Endodermal cell (in vitro differentiated cells): ENCODE measurements at regions not wholly inside any gene's neighbourhood (a gene's known extent, or its start where the extent isn't known, plus 50 kb on each side); places are given as distances from the start of the nearest gene placed in this dataset.

Source experiments
- DNase-seq: peaks from one replicate; pipeline ENCODE4 v3.0.0-alpha.2; 2017
- H3K27ac ChIP-seq: 2 replicates; pipeline ENCODE4 v1.5.1; 2013; ENCODE audit warnings: mild to moderate bottlenecking, low read depth, low read length, moderate library complexity
- H3K27me3 ChIP-seq: 2 replicates; pipeline ENCODE4 v1.6.1; 2013; ENCODE audit warnings: mild to moderate bottlenecking, low read length, moderate library complexity; ENCODE audit not compliant: insufficient read depth, control insufficient read depth, poor library complexity, severe bottlenecking
- H3K36me3 ChIP-seq: 2 replicates; pipeline ENCODE4 v1.7.0; 2013; ENCODE audit warnings: mild to moderate bottlenecking, low read length, moderate library complexity; ENCODE audit not compliant: control insufficient read depth, insufficient read depth
- H3K4me1 ChIP-seq: one replicate; pipeline ENCODE4 v1.7.0; 2013; ENCODE audit warnings: low read length; ENCODE audit not compliant: control insufficient read depth, insufficient read depth
- H3K4me3 ChIP-seq: 2 replicates; pipeline ENCODE4 v1.5.1; 2013; ENCODE audit warnings: mild to moderate bottlenecking, low read length, moderate library complexity
- H3K9ac ChIP-seq: 2 replicates; pipeline ENCODE4 v1.6.1; 2013; ENCODE audit warnings: mild to moderate bottlenecking, low read length, moderate library complexity; ENCODE audit not compliant: poor library complexity, severe bottlenecking; ENCODE audit errors: extremely low read depth
- H3K9me3 ChIP-seq: 2 replicates; pipeline ENCODE4 v1.6.1; 2013; ENCODE audit warnings: mild to moderate bottlenecking, low read length, moderate library complexity; ENCODE audit not compliant: control insufficient read depth
- H3K27ac Mint-ChIP-seq: 2 replicates; pipeline ENCODE4 v1.8.0; 2020; ENCODE audit warnings: mixed read lengths
- H3K27me3 Mint-ChIP-seq: 2 replicates; pipeline ENCODE4 v1.8.0; 2021; ENCODE audit warnings: mild to moderate bottlenecking, mixed read lengths; ENCODE audit not compliant: insufficient read depth
- H3K36me3 Mint-ChIP-seq: 2 replicates; pipeline ENCODE4 v1.8.0; 2020; ENCODE audit warnings: low read depth, mixed read lengths
- H3K4me1 Mint-ChIP-seq: 2 replicates; pipeline ENCODE4 v1.8.0; 2020; ENCODE audit warnings: mixed read lengths
- H3K4me3 Mint-ChIP-seq: 2 replicates; pipeline ENCODE4 v1.8.0; 2020; ENCODE audit warnings: mild to moderate bottlenecking, moderate library complexity, mixed read lengths
- H3K9me3 Mint-ChIP-seq: 2 replicates; pipeline ENCODE4 v1.8.0; 2020; ENCODE audit warnings: mild to moderate bottlenecking, mixed read lengths
- WGBS, 2 experiments: methylation state at CpG; one replicate each; pipeline versions ENCODE4 v1.1.5 to v1.1.7; 2013; ENCODE audit warnings: missing lambda C conversion rate in 2 of 2, mixed read lengths in 1 of 2; ENCODE audit not compliant: insufficient coverage in 1 of 2, insufficient read length in 1 of 2; 5-methylcytosine and 5-hydroxymethylcytosine counted together
- TF ChIP-seq, protein P1 (sequence below): fragments of 200-600 bp; sonication (generic); conservative IDR thresholded peaks from 2 replicates; pipeline ENCODE4 v1.5.0; 2021; ENCODE audit warnings: antibody characterized with exemption, mild to moderate bottlenecking

DNA sequence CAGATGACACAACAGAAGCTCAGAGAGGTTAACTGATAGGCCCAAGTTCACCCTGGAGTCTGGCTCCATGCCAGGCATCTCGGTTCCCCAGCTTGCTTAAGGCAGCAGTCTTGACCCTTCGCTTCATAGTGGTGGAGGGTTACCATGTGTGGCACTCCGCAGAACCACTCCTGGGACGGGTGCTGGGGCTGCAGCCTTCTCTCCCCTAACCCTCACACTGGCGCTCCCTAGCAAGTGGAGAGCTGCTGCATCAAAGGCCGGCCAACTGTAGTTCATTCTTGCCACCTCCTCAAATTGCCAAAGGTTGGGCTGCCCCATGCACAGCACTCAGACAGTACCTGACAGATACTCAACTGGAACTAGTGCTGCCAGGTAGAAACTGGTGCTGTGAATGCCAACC, 70.2 kb upstream of the KCND3 start:
- Histone ChIP-seq H3K9ac (no peak overlapping the region), H3K9me3 (no peaks in the 10 kb centered on the region), H3K4me3 (no peak overlapping the region), H3K4me1 (no peaks in the 10 kb centered on the region), H3K27me3 (peaks cover 5% of the 10 kb centered on the region), H3K27ac (no peak overlapping the region), H3K36me3 (no peaks in the 10 kb centered on the region)
- 91 to 98% methylated on average over 5 to 6 of the region's 6 CpGs for WGBS, 2 experiments
- peaks cover 11% of the 10 kb centered on the region for H3K9me3 Mint-ChIP-seq
- DNase-seq = no peak
- H3K36me3 Mint-ChIP-seq = no peaks in the 10 kb centered on the region
- no peak overlapping the region for H3K27ac Mint-ChIP-seq
- TF ChIP-seq, protein P1, sequence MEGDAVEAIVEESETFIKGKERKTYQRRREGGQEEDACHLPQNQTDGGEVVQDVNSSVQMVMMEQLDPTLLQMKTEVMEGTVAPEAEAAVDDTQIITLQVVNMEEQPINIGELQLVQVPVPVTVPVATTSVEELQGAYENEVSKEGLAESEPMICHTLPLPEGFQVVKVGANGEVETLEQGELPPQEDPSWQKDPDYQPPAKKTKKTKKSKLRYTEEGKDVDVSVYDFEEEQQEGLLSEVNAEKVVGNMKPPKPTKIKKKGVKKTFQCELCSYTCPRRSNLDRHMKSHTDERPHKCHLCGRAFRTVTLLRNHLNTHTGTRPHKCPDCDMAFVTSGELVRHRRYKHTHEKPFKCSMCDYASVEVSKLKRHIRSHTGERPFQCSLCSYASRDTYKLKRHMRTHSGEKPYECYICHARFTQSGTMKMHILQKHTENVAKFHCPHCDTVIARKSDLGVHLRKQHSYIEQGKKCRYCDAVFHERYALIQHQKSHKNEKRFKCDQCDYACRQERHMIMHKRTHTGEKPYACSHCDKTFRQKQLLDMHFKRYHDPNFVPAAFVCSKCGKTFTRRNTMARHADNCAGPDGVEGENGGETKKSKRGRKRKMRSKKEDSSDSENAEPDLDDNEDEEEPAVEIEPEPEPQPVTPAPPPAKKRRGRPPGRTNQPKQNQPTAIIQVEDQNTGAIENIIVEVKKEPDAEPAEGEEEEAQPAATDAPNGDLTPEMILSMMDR = no peak
- H3K4me1 Mint-ChIP-seq = no peaks in the 10 kb centered on the region
- peaks cover 26% of the 10 kb centered on the region for H3K27me3 Mint-ChIP-seq
- no peak overlapping the region for H3K4me3 Mint-ChIP-seq

DNA sequence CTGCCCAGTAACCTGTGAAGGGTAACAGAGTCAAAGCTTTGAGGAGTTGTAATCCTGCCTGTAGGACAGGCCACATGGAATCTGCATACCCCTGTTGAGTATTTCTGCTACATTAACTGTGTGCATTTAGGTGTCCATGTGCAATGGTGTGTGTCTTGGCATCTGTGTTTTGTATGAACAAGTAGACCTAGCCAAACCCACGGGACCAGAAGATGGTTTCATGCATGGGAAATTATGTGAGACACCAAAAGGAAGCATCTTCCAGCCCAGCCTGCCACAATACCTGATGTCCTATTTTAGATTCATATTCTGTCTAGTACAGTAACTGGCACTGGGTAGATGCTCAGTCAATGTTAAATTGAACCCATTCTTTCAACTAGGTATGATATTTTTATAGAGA, 70.8 kb upstream of the KCND3 start:
- H3K4me1 Mint-ChIP-seq = no peaks in the 10 kb centered on the region
- 86% methylated on average over 1 of the region's 1 CpG; no CpG with 5 or more reads in 1 of the 2 experiments for WGBS, 2 experiments
- H3K4me3 Mint-ChIP-seq = no peak overlapping the region
- no peaks in the 10 kb centered on the region for H3K4me1 ChIP-seq
- TF ChIP-seq, protein P1 = no peak
- H3K4me3 ChIP-seq = no peak overlapping the region
- no peaks in the 10 kb centered on the region for H3K9me3 ChIP-seq
- H3K9ac ChIP-seq = no peak overlapping the region
- no peak overlapping the region for H3K27ac ChIP-seq
- H3K27ac Mint-ChIP-seq = no peak overlapping the region
- no peak for DNase-seq
- no peaks in the 10 kb centered on the region for H3K36me3 Mint-ChIP-seq
- H3K27me3 Mint-ChIP-seq = peaks cover 29% of the 10 kb centered on the region
- H3K36me3 ChIP-seq = no peaks in the 10 kb centered on the region
- peaks cover 11% of the 10 kb centered on the region for H3K9me3 Mint-ChIP-seq
- peaks cover 5% of the 10 kb centered on the region for H3K27me3 ChIP-seq

DNA sequence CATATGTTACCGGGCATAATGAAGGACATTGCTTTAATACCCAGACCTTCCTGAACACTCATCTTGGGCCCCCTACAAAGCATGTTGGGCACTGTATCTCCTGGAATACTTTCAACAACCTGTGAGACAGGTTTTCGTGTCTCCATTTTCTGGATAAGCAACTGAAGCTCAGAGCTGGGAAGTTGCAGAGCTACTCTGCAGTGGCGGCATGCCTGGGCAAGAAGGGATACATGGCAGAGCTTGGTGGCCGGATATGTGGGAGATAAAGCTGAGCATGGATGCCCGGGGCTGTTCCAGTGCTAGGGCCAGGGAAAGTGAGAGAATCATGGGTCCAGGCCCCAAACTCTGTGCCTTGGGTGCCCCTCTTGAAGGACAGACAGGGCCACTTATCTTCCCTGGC, 71.6 kb upstream of the KCND3 start:
- Mint-ChIP-seq H3K4me3 (no peak overlapping the region), H3K36me3 (no peaks in the 10 kb centered on the region), H3K9me3 (peaks cover 11% of the 10 kb centered on the region), H3K27me3 (peaks cover 25% of the 10 kb centered on the region), H3K27ac (no peak overlapping the region), H3K4me1 (no peaks in the 10 kb centered on the region)
- H3K9ac ChIP-seq = no peak overlapping the region
- DNase-seq = no peak
- H3K36me3 ChIP-seq = no peaks in the 10 kb centered on the region
- H3K4me3 ChIP-seq = no peak overlapping the region
- TF ChIP-seq, protein P1 = no peak
- no peaks in the 10 kb centered on the region for H3K9me3 ChIP-seq
- no peaks in the 10 kb centered on the region for H3K4me1 ChIP-seq
- no peak overlapping the region for H3K27ac ChIP-seq
- peaks cover 7% of the 10 kb centered on the region for H3K27me3 ChIP-seq
- WGBS, 2 experiments = 87 to 91% methylated on average over 4 to 5 of the region's 5 CpGs
